ENCODE measurements at regions not wholly inside any gene's neighbourhood (a gene's known extent, or its start where the extent isn't known, plus 50 kb on each side); places are given as distances from the start of the nearest gene placed in this dataset.
"Not testable (repeated sequence)": the region's sequence is repeated elsewhere in the genome, so short reads cannot be mapped to it uniquely, and the experiment has no call there.

DNA sequence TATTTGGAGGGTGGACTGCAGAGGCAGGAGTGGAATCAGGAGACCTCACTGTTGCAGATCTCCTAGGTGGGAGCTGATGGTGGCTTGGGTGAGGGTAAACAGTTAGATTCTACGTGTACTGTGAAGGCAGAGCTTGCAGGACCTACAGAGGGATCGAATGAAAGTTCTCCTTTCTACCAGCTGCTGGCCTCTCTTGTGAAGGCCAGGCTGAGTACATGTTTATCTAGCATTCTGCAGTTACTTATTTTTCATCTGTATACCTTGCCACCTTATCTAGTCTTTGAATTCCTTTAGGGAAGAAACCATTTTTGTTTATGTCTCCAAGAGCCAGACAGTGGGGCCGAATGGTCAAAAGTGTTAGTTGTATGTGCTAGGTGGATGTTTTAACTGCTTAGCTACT lies 57.6 kb downstream of the PTTG1 start:
- DNase-seq: no peak

GRCh38 chr5:160479926-160480325 lies 58.3 kb downstream of the PTTG1 start:
- DNase-seq: no peak

GRCh38 chr5:160480652-160481051 lies 59.0 kb downstream of the PTTG1 start:
- no peak for DNase-seq

DNA sequence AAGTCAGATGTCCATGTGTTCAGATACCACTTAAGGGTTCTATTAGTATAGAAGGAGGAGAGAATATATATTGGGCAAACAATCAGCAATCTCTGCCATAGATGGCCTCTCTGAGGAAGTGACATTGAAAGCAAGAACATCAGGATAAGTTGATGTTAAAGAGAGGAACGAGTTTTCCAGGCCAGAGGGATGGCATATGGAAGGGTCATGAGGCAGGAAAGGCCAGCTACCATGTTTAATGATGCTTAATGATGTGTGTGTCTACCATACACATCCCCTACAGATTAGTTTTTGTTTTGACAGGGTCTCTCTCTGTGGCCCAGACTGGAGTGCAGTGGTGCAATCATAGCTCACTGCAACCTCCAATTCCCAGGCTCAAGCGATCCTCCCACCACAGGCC lies 63.0 kb downstream of the PTTG1 start:
- no peak for DNase-seq

- DNase-seq: no peak
Observed at GRCh38 chr5:160485364-160485969, 63.8 kb downstream of the PTTG1 start.

GRCh38 chr5:160486573-160486972 lies 64.9 kb downstream of the PTTG1 start:
- DNase-seq: peak; percentile 34 to 68

DNA sequence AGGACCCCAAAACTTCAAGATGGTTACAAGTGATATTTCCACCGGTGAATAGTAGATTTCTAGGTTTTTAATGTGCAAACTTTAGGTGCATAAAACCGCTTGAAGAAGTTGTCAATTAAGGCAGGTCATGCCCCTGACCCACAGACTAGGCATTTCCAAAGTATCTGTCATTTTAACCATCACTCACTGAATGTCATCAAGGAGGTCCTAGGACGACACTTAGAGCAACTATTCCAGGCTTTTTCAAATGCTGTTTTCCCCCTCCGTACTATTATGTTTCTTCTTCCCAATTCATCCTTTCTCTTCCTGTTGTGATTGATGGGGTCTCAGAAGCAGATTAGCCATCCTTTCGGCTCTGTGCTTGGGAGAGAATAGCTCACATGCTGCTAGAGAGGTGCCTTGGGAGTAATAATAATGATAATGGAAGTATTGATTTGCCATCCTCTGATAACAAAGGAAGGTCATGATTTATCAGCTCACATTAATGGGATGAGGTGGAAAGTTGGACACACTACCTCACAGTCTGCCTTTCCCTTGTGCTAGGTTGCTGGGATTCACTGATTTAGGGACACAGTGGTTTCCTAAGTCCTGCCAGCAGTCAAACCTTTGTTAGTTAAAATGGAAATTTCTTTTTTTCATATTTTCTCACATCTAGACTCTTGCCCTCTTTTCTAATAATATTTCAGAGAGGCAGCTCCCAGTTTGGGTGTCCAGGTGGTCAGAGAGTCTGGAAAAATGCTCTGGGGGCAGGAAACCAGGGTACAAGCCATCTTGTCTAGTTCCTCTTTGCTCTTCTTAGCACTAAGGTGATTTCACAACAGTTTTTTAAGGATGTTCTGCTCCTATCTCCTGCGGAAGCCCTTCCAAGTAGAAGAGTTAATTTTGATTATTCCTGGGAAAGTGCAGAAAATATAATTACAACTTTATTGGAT lies 67.0 kb downstream of the PTTG1 start:
- DNase-seq: no peak

GRCh38 chr5:160491438-160491837 lies 69.8 kb downstream of the PTTG1 start:
- no peak for DNase-seq

GRCh38 chr5:160492565-160492964 lies 70.9 kb downstream of the PTTG1 start:
- DNase-seq: no peak

DNA sequence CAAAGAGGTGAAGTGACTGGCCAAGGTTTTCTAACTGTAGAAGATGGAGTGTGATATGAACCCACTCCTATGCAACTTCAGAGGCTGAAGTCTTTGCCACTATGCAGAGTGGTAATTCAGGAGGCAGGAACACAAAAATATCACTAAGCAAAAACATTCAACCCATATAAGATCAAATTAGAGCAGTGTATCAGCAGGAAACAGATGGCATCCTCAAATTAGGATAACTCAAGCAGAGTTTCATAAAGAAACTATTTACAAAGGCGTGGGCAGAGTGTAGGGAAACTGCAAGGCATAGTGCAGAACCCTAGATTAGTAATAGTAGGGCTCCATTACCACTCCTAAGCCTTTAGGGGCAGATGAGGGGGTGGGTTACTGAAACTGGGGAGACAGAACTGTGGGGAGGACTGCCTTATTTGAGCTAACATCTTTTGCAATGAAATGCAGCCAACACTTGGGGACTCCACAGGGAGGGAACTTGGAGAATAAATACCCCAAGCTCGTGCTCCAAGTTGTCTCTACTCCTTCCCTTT lies 72.2 kb downstream of the PTTG1 start:
- DNase-seq: no peak

GRCh38 chr5:160494451-160494850 lies 72.8 kb downstream of the PTTG1 start:
- no peak for DNase-seq

DNA sequence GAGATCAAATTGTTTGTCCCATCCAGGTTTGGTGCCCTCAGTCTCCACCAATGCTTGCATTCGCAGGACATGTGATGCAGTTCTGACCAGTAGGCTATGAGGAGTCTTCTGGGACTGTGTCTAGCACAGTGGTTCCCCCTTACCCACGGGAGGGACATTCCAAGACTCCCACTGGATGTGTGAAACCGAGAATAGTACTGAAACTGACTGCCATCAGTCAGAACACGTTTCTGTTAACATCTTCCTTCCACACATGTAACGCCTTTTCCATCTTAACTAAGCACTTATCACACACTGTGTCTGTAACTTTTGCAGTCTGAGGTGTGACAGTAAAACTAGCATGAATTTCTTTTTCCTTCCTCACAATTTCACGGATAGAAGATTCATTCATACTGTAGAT lies 74.7 kb downstream of the PTTG1 start:
- no peak for DNase-seq

DNA sequence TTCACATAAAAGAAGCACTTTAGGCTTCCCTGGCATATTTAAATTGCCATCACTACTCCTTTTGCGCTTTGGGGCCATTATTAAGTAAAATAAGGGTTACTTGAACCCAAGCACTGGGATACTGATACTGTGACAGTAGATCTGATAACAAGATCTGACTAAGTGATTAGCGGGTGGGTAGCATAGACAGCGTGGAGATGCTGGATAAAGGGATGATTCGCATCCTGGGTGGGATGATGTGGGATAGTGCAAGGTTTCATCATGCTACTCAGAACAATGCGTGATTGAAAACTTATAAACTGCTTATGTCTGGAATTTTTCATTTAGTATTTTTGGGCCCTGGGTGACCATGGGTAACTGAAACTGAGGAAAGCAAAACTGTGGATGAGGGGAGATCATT lies 75.1 kb downstream of the PTTG1 start:
- no peak for DNase-seq

DNA sequence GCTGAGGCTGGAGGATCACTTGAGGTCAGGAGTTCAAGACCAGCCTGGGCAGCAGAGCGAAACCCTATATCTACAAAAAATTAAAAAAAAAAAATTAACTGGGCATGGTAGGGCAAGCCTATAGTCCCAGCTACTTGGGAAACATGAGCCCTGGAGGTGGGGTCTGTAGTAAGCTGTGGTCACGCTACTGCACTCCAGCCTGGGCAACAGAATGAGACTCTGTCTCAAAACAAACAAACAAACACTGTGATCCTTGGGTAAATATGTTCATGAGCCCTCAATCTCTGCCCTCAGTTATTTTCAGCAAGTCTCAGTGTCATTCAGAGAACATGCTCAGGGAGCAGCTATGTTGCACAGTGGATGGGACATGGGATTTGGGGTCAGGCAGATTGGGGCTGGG lies 76.2 kb downstream of the PTTG1 start:
- DNase-seq: no peak

GRCh38 chr5:160498441-160499043 lies 76.9 kb downstream of the PTTG1 start:
- not testable (repeated sequence) for DNase-seq

DNA sequence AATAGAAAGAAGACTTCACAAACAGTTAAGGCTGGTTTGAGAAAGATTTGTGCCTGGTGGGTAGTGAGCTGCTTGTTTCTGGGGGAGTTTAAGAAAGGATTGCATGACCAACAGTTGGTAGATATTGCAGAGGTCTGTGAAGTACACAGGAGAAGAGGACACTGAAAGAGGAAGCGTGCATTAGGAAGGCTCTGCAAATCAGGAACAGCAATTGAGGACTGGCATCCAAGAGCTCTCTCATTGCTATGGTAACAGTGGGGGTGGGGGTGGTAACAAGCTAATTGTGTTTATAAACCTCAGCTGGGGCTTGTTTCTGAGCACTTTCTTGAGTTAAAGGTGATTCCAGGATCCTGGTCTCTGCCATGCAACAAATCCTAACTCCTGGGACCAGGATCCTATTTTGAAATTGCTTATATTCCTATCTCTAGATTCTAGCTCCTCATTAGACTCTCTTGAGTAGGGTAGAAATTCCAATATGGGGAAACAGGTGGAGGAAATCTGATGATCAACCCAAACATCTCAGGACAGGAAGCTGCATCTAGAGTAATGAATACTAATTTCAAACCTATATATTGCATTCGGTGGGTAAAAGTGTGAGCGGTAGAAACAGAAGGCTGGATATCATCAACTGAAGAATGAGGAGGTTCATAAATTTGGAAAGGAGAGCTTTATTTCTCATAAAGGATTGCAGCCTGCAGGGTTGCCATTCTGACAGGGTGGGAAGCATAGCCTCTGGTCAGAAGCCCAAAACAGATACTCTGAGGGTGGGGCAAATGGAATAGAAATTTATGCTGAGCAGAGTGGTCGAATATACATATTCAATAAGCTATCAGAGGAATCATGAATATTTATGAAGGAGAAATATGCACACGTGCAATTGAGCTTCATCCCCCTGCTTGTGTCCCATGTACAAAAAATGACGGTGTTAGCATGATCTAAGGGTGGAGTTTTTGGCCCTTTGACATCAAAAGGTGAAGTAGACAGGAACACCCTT lies 79.4 kb downstream of the PTTG1 start:
- peak in 1 of 2 donors; percentile 23 for DNase-seq

- peak in 1 of 2 donors; percentile 12 for DNase-seq
Observed at GRCh38 chr5:160504906-160505305, 83.3 kb downstream of the PTTG1 start.

GRCh38 chr5:160506006-160507004 lies 84.7 kb downstream of the PTTG1 start:
- DNase-seq: peak; percentile 83 to 89

- DNase-seq: peak; percentile 30 to 49
Observed at GRCh38 chr5:160507221-160507721, 85.6 kb downstream of the PTTG1 start.

GRCh38 chr5:160508780-160509361 lies 87.2 kb downstream of the PTTG1 start:
- peak; percentile 74 to 89 for DNase-seq
